SU-DHL-6 (cell line): ENCODE measurements at regions not wholly inside any gene's neighbourhood (a gene's known extent, or its start where the extent isn't known, plus 50 kb on each side); places are given as distances from the start of the nearest gene placed in this dataset.

Experiments used
- H2AFZ ChIP-seq: fragments of 200-600 bp; sonication (generic); 2 replicates; pipeline ENCODE4 v1.6.1; 2014; ENCODE audit warnings: low read depth, mild to moderate bottlenecking, moderate library complexity, mixed read lengths, antibody characterized with exemption, low read length; ENCODE audit not compliant: severe bottlenecking
- H3F3A ChIP-seq: fragments of 200-600 bp; shearing (Covaris generic); 2 replicates; pipeline ENCODE4 v1.6.0; 2016; ENCODE audit warnings: antibody characterized with exemption, mild to moderate bottlenecking; ENCODE audit not compliant: insufficient read depth
- H3K27ac ChIP-seq: fragments of 200-600 bp; sonication (generic); 2 replicates; pipeline ENCODE4 v1.5.1; 2016; ENCODE audit warnings: low read depth, mild to moderate bottlenecking, low read length, moderate library complexity, mixed read lengths
- H3K27me3 ChIP-seq: fragments of 200-600 bp; sonication (generic), shearing (Covaris generic); 2 replicates; pipeline ENCODE4 v1.6.0; 2014; ENCODE audit warnings: mild to moderate bottlenecking, low read length
- H3K36me3 ChIP-seq: fragments of 200-600 bp; sonication (generic); 2 replicates; pipeline ENCODE4 v1.6.1; 2014; ENCODE audit warnings: mild to moderate bottlenecking, low read length, mixed read lengths
- H3K4me2 ChIP-seq: fragments of 300-600, 200-600 bp; shearing (Covaris generic), sonication (generic); 2 replicates; pipeline ENCODE4 v1.6.0; 2014; ENCODE audit warnings: low read length, low read depth, mild to moderate bottlenecking; ENCODE audit not compliant: poor library complexity, severe bottlenecking
- H3K4me3 ChIP-seq: fragments of 200-600 bp; sonication (generic); 2 replicates; pipeline ENCODE4 v1.5.1; 2014; ENCODE audit warnings: antibody characterized with exemption, low read length, mild to moderate bottlenecking, mixed read lengths; ENCODE audit not compliant: insufficient read depth, poor library complexity, severe bottlenecking
- H3K79me2 ChIP-seq: fragments of 200-600 bp; sonication (generic); 2 replicates; pipeline ENCODE4 v1.6.1; 2014; ENCODE audit warnings: mild to moderate bottlenecking, low read length, moderate library complexity; ENCODE audit not compliant: insufficient read depth
- H3K9ac ChIP-seq: fragments of 200-600 bp; sonication (generic); 2 replicates; pipeline ENCODE4 v1.7.0; 2014; ENCODE audit warnings: mild to moderate bottlenecking, low read length
- H3K9me2 ChIP-seq: fragments of 200-600 bp; sonication (generic); replicated peaks from 2 replicates; pipeline ENCODE4 v1.6.1; 2014; ENCODE audit warnings: low read length; ENCODE audit not compliant: insufficient read depth
- H3K9me3 ChIP-seq: fragments of 200-600 bp; sonication (generic); 2 replicates; pipeline ENCODE4 v1.6.1; 2014; ENCODE audit warnings: low read length, mixed read lengths; ENCODE audit not compliant: insufficient read depth
- H4K20me1 ChIP-seq: fragments of 200-600 bp; sonication (generic); 2 replicates; pipeline ENCODE4 v1.6.1; 2014; ENCODE audit warnings: low read depth, mild to moderate bottlenecking, antibody characterized with exemption, low read length, moderate library complexity, mixed read lengths
- CTCF ChIP-seq: fragments of 200-600 bp; sonication (generic); IDR thresholded peaks from one replicate; pipeline ENCODE4 v1.5.1; 2017; ENCODE audit warnings: antibody characterized with exemption, mild to moderate bottlenecking, low read length, moderate library complexity; ENCODE audit not compliant: insufficient read depth, poor library complexity, severe bottlenecking
- EZH2phosphoT487 ChIP-seq: fragments of 200-600 bp; sonication (generic), shearing (Covaris generic); conservative IDR thresholded peaks from 2 replicates; pipeline ENCODE4 v1.6.1; 2018; ENCODE audit warnings: mild to moderate bottlenecking, antibody characterized with exemption, low read length, moderate library complexity, mixed read lengths

GRCh38 chr10:23826421-23826820 lies 382.5 kb upstream of the KIAA1217 start:
- Histone ChIP-seq H3K27me3 (no peaks in the 10 kb centered on the region), H3K9me3 (no peaks in the 10 kb centered on the region), H3F3A (no peaks in the 10 kb centered on the region), H4K20me1 (no peaks in the 10 kb centered on the region), H3K79me2 (no peaks in the 10 kb centered on the region), H2AFZ (no peak overlapping the region), H3K9ac (no peak overlapping the region), H3K27ac (no peak overlapping the region), H3K9me2 (no peaks in the 10 kb centered on the region; the same call in 1 of the 2 replicates), H3K4me2 (no peak overlapping the region), H3K4me3 (no peak overlapping the region), H3K36me3 (no peaks in the 10 kb centered on the region)
- TF ChIP-seq CTCF: no peak
- no peak for TF ChIP-seq EZH2phosphoT487

DNA sequence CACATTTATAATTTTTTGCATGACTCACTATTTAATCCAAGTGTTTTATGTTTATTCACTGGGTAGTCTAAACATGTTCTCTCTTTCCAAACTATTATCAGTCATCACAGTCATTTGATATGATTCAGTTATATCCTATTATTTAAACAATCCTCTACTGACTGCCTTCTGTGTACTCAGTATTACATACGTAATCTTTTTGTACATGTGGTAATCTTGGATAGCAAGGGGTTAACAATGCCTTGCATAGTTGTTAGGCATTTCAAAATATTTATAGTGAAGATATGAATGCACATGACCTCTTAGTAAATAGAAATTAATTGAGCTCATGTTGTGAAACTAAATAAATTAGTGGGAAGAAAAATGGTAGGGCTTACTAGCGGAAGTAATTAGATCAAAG lies 379.4 kb upstream of the KIAA1217 start:
- no peak overlapping the region for H3K4me3 ChIP-seq
- TF ChIP-seq EZH2phosphoT487: no peak
- no peak for TF ChIP-seq CTCF
- no peak overlapping the region for H3K27ac ChIP-seq
- H3K79me2 ChIP-seq: no peaks in the 10 kb centered on the region
- H2AFZ ChIP-seq: no peak overlapping the region
- H4K20me1 ChIP-seq: no peaks in the 10 kb centered on the region
- no peak overlapping the region for H3K4me2 ChIP-seq
- H3K36me3 ChIP-seq: no peaks in the 10 kb centered on the region
- no peaks in the 10 kb centered on the region for H3K9me2 ChIP-seq
- H3F3A ChIP-seq: no peaks in the 10 kb centered on the region
- H3K9me3 ChIP-seq: no peaks in the 10 kb centered on the region
- no peaks in the 10 kb centered on the region for H3K27me3 ChIP-seq
- no peak overlapping the region for H3K9ac ChIP-seq

- Histone ChIP-seq H4K20me1 (no peaks in the 10 kb centered on the region), H3K9me2 (no peaks in the 10 kb centered on the region), H3K27ac (no peak overlapping the region), H3K4me3 (no peak overlapping the region), H3K79me2 (no peaks in the 10 kb centered on the region), H3F3A (no peaks in the 10 kb centered on the region), H3K36me3 (no peaks in the 10 kb centered on the region), H3K9me3 (no peaks in the 10 kb centered on the region), H2AFZ (no peak overlapping the region), H3K9ac (no peak overlapping the region), H3K4me2 (no peak overlapping the region), H3K27me3 (no peaks in the 10 kb centered on the region)
- TF ChIP-seq EZH2phosphoT487: no peak
Observed at GRCh38 chr10:23834091-23834490, 374.8 kb upstream of the KIAA1217 start.

DNA sequence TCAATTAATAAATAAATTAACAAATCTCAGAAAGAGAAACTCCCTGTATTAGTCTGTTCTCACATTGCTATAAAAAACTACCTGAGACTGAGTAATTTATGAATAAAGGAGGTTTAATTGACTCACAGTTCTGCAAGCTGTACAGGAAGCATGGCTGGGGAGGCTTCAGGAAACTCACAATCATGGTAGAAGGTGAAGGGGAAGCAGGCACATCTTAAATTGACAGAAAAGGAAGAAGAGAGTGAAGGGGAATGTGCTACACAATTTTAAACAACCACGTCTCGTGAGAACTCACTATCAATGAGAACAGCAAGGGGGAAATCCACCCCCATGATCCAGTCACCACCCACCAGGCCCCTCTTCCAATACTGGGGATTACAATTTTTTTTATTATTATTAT lies 358.3 kb upstream of the KIAA1217 start:
- TF ChIP-seq EZH2phosphoT487: no peak
- TF ChIP-seq CTCF: no peak
- no peaks in the 10 kb centered on the region for H3F3A ChIP-seq

More for the DNA sequence above, 358.3 kb upstream of the KIAA1217 start:
- no peaks in the 10 kb centered on the region for H3K9me2 ChIP-seq
- H3K9ac ChIP-seq: no peak overlapping the region
- no peak overlapping the region for H2AFZ ChIP-seq
- H4K20me1 ChIP-seq: no peaks in the 10 kb centered on the region
- H3K4me2 ChIP-seq: no peak overlapping the region
- H3K4me3 ChIP-seq: no peak overlapping the region
- H3K27me3 ChIP-seq: no peaks in the 10 kb centered on the region
- H3K9me3 ChIP-seq: no peaks in the 10 kb centered on the region
- H3K27ac ChIP-seq: no peak overlapping the region
- no peaks in the 10 kb centered on the region for H3K79me2 ChIP-seq
- H3K36me3 ChIP-seq: no peaks in the 10 kb centered on the region
